DND-41 (cell line): ENCODE measurements at regions not wholly inside any gene's neighbourhood (a gene's known extent, or its start where the extent isn't known, plus 50 kb on each side); places are given as distances from the start of the nearest gene placed in this dataset.

Experiments used
- CTCF ChIP-seq: IDR thresholded peaks from 2 replicates; pipeline ENCODE4 v1.5.1; 2012; ENCODE audit warnings: borderline replicate concordance, low read length, moderate library complexity, mild to moderate bottlenecking; ENCODE audit not compliant: poor library complexity, severe bottlenecking; ENCODE audit errors: extremely low read depth
- EZH2 ChIP-seq: IDR thresholded peaks from 3 replicates; pipeline ENCODE4 v1.6.1; 2012; ENCODE audit warnings: borderline replicate concordance, low read depth, mild to moderate bottlenecking, moderate library complexity, low read length, inconsistent platforms; ENCODE audit not compliant: severe bottlenecking

- TF ChIP-seq CTCF: no peak
- no peak for TF ChIP-seq EZH2
Measured at GRCh38 chr6:134114918-134115714, 62.7 kb upstream of the SLC2A12 start.
